Smooth muscle cell (in vitro differentiated cells): ENCODE measurements at regions not wholly inside any gene's neighbourhood (a gene's known extent, or its start where the extent isn't known, plus 50 kb on each side); places are given as distances from the start of the nearest gene placed in this dataset.

Experiments used
- DNase-seq: peaks from one replicate; lab custom pipeline; 2025; ENCODE audit not compliant: unreplicated experiment; lab: John Stamatoyannopoulos, UW
- H2AFZ ChIP-seq: fragments of 200-600 bp; sonication (generic); 2 replicates; pipeline ENCODE4 v1.6.0; 2016; ENCODE audit warnings: antibody characterized with exemption, low read depth, mild to moderate bottlenecking
- H3F3A ChIP-seq: fragments of 200-600 bp; sonication (generic); 2 replicates; pipeline ENCODE4 v1.6.0; 2017; ENCODE audit warnings: antibody characterized with exemption, low read depth
- H3K27ac ChIP-seq: fragments of 200-600 bp; sonication (generic); 2 replicates; pipeline ENCODE4 v1.5.1; 2016; ENCODE audit warnings: low read depth, mild to moderate bottlenecking
- H3K27me3 ChIP-seq: fragments of 200-600 bp; sonication (generic); 2 replicates; pipeline ENCODE4 v1.6.1; 2016; ENCODE audit warnings: low read depth, mild to moderate bottlenecking
- H3K36me3 ChIP-seq: fragments of 200-600 bp; sonication (generic); 2 replicates; pipeline ENCODE4 v1.5.1; 2016; ENCODE audit warnings: low read depth
- H3K4me1 ChIP-seq: fragments of 200-600 bp; sonication (generic); 2 replicates; pipeline ENCODE4 v1.5.1; 2016; ENCODE audit warnings: low read depth
- H3K4me2 ChIP-seq: fragments of 200-600 bp; sonication (generic); 2 replicates; pipeline ENCODE4 v1.6.0; 2016; ENCODE audit warnings: mild to moderate bottlenecking
- H3K4me3 ChIP-seq: fragments of 200-600 bp; sonication (generic); 2 replicates; pipeline ENCODE4 v1.5.1; 2016; ENCODE audit warnings: mild to moderate bottlenecking
- H3K79me2 ChIP-seq: fragments of 200-600 bp; sonication (generic); 2 replicates; pipeline ENCODE4 v1.6.0; 2016; ENCODE audit warnings: low read depth, mild to moderate bottlenecking
- H3K9ac ChIP-seq: fragments of 200-600 bp; sonication (generic); 2 replicates; pipeline ENCODE4 v1.6.0; 2016; ENCODE audit warnings: low read depth
- H3K9me3 ChIP-seq: fragments of 200-600 bp; sonication (generic); replicated peaks from 2 replicates; pipeline ENCODE4 v1.5.1; 2016; ENCODE audit warnings: low read depth
- H4K20me1 ChIP-seq: fragments of 200-600 bp; sonication (generic); 2 replicates; pipeline ENCODE4 v1.6.0; 2016; ENCODE audit warnings: low read depth
- WGBS: methylation state at CpG from one replicate; pipeline ENCODE4 v1.1.7; 2016; ENCODE audit warnings: low lambda C conversion rate; 5-methylcytosine and 5-hydroxymethylcytosine counted together
- TF ChIP-seq, protein P1 (sequence below): fragments of 200-600 bp; sonication (generic); IDR thresholded peaks from 2 replicates; pipeline ENCODE4 v1.5.1; 2017; ENCODE audit warnings: borderline replicate concordance, mild to moderate bottlenecking, antibody characterized with exemption; ENCODE audit not compliant: insufficient read depth, poor library complexity, severe bottlenecking

DNA sequence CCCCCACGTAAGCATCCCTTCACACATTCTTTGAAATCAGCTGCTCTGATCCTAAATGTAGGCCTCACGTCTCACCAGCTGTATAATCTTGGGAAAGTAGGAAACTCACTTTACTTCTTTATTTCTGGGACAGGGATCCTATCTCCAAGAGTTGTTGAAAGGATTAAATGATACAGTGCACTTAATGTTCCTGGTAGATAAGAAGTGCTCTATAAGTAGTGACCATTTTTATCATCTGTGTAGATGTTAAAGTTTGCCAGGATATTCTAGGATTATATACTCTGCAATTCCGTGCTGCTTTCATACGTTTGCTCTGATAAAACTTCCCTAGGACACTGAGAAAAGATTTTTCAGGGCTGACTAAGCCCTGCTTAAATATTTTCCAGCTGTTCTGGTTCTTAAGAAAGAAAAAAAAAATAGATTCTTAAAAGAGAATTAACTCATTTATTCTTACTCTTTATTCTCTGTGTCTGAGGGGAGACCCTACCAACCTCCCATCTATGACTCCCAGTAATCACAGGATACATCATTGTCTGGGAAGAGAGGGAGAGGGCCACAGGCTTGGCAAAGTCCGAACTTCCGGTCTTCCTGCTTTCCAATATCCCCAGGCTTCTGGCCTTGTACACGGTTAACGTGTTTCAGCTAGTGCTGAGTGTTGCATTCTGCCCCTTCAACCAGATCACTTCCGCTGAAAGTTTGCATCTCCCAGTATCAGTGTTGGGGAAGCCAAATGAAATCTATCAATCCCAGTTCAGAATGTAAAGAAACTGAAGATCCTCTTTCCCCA, 269.2 kb downstream of the TRIML1 start:
- Histone ChIP-seq H3F3A (peaks cover 17% of the 10 kb centered on the region), H3K9ac (peak overlapping the region; percentile 69), H3K9me3 (no peaks in the 10 kb centered on the region), H3K4me3 (no peak overlapping the region), H3K79me2 (no peaks in the 10 kb centered on the region), H3K4me1 (peaks cover 7% of the 10 kb centered on the region), H3K36me3 (no peaks in the 10 kb centered on the region), H3K27me3 (no peaks in the 10 kb centered on the region), H4K20me1 (no peaks in the 10 kb centered on the region), H3K4me2 (peak overlapping the region; percentile 58), H2AFZ (peak overlapping the region; percentile 6), H3K27ac (peak overlapping the region; percentile 95)
- TF ChIP-seq, protein P1, sequence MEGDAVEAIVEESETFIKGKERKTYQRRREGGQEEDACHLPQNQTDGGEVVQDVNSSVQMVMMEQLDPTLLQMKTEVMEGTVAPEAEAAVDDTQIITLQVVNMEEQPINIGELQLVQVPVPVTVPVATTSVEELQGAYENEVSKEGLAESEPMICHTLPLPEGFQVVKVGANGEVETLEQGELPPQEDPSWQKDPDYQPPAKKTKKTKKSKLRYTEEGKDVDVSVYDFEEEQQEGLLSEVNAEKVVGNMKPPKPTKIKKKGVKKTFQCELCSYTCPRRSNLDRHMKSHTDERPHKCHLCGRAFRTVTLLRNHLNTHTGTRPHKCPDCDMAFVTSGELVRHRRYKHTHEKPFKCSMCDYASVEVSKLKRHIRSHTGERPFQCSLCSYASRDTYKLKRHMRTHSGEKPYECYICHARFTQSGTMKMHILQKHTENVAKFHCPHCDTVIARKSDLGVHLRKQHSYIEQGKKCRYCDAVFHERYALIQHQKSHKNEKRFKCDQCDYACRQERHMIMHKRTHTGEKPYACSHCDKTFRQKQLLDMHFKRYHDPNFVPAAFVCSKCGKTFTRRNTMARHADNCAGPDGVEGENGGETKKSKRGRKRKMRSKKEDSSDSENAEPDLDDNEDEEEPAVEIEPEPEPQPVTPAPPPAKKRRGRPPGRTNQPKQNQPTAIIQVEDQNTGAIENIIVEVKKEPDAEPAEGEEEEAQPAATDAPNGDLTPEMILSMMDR, result no peak
- 26% methylated on average over 9 of the region's 9 CpGs for WGBS
- DNase-seq, result no peak

DNA sequence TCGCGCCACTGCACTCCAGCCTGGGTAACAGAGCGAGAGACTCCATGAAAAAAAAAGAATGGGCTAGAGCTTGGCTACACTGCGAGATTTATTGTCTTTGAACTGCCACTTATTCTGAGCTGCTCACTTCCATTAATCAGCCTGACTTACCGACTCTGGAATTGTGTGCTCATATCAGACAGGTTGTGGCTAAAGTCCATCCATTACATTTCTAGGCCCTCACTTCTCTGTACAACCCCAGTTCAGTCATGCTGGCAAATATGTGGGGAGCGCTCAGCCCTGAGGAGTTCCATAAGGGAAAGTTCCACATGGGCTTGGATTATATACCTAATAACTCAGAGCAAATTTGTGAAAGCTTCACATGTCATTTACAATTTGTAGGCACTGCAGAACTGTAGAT, 270.6 kb downstream of the TRIML1 start:
- 88% methylated on average over 6 of the region's 6 CpGs for WGBS
- H2AFZ ChIP-seq, result no peak overlapping the region

DNA sequence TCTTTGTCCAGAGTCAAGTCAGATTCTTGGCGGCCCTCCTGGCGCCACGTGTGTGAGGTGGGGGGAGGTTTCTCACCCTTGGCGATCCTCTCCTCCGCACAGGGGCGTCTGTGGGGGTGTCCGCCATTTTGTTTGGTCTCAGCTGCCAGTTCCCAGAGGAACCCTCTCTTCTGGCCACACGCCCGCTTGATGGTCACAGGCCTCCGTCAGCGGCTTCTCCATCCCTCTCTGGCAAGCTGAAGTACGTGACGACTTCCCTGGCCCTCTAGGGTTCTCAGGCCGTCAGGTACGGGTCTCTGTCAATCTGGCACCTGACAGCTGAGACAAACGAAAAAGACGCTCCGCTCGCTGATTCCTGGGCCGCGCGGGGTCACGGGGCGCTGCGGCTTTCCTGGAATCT, 272.6 kb downstream of the TRIML1 start:
- Histone ChIP-seq H4K20me1 (peaks cover 9% of the 10 kb centered on the region), H3F3A (no peaks in the 10 kb centered on the region), H3K27ac (no peak overlapping the region), H3K9ac (no peak overlapping the region), H3K79me2 (no peaks in the 10 kb centered on the region), H3K36me3 (no peaks in the 10 kb centered on the region), H3K4me3 (no peak overlapping the region), H3K4me1 (peaks cover 7% of the 10 kb centered on the region), H2AFZ (no peak overlapping the region), H3K27me3 (no peaks in the 10 kb centered on the region), H3K9me3 (no peaks in the 10 kb centered on the region), H3K4me2 (no peak overlapping the region)
- TF ChIP-seq, protein P1, result no peak
- DNase-seq, result no peak
- 96% methylated on average over 25 of the region's 25 CpGs for WGBS

More for the DNA sequence above, 270.6 kb downstream of the TRIML1 start:
- no peak for DNase-seq
- TF ChIP-seq, protein P1, result no peak
- H3K4me2 ChIP-seq, result no peak overlapping the region
- H3K79me2 ChIP-seq, result no peaks in the 10 kb centered on the region
- no peaks in the 10 kb centered on the region for H4K20me1 ChIP-seq
- no peaks in the 10 kb centered on the region for H3K9me3 ChIP-seq
- H3K9ac ChIP-seq, result no peak overlapping the region
- H3K27me3 ChIP-seq, result no peaks in the 10 kb centered on the region
- peaks cover 7% of the 10 kb centered on the region for H3K4me1 ChIP-seq
- no peaks in the 10 kb centered on the region for H3K36me3 ChIP-seq
- no peak overlapping the region for H3K4me3 ChIP-seq
- H3F3A ChIP-seq, result peaks cover 9% of the 10 kb centered on the region
- H3K27ac ChIP-seq, result no peak overlapping the region

DNA sequence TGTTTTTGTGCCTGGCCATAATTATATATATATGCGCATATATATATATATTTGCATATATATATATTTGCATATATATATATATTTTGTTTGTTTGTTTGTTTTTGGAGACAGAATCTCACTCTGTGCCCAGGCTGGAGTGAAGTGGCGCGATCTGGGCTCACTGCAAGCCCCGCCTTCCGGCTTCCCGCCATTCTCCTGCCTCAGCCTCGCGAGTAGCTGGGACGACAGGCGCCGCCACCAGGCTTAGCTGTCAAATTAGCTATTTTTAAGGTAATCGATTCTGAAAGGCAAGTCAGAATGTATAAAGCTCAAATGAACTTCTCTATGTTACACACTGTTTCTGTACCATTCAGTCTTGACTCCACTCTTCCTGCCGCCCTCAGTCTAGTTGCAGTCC, 273.3 kb downstream of the TRIML1 start:
- H3K4me1 ChIP-seq, result peaks cover 7% of the 10 kb centered on the region
- H3K27ac ChIP-seq, result no peak overlapping the region
- no peak overlapping the region for H2AFZ ChIP-seq
- TF ChIP-seq, protein P1, result no peak
- no peaks in the 10 kb centered on the region for H3K9me3 ChIP-seq
- H3F3A ChIP-seq, result no peaks in the 10 kb centered on the region
- H3K27me3 ChIP-seq, result no peaks in the 10 kb centered on the region
- 98% methylated on average over 13 of the region's 13 CpGs for WGBS
- H4K20me1 ChIP-seq, result peaks cover 9% of the 10 kb centered on the region
- no peak for DNase-seq
- H3K9ac ChIP-seq, result no peak overlapping the region
- no peaks in the 10 kb centered on the region for H3K79me2 ChIP-seq
- H3K36me3 ChIP-seq, result no peaks in the 10 kb centered on the region
- H3K4me2 ChIP-seq, result no peak overlapping the region
- no peak overlapping the region for H3K4me3 ChIP-seq
